AG20443 (cell line): ENCODE measurements at regions not wholly inside any gene's neighbourhood (a gene's known extent, or its start where the extent isn't known, plus 50 kb on each side); places are given as distances from the start of the nearest gene placed in this dataset.

Source experiments
- DNase-seq: peaks from one replicate; pipeline ENCODE4 v3.0.0; 2012; ENCODE audit warnings: low spot score, mixed read lengths

DNA sequence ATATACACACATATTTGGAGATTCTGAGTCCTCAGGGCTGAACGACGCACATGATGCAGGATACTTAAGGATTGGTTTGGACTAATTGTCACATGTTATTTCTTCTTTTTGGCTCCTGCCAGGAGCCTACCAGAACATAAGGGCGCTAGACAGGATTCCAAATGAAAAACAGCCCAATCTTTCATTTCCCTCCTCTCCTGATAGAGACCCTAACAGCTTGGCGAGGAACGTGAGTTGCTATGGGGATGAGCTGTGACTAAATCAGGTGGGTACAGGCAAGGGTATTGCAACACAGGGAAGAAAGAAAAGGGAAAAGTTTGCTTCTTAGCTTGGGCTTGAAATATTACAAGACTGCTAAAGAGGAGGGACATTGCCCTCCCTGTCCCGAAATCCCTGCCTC, 109.9 kb downstream of the AIPL1 start:
- no peak for DNase-seq

DNA sequence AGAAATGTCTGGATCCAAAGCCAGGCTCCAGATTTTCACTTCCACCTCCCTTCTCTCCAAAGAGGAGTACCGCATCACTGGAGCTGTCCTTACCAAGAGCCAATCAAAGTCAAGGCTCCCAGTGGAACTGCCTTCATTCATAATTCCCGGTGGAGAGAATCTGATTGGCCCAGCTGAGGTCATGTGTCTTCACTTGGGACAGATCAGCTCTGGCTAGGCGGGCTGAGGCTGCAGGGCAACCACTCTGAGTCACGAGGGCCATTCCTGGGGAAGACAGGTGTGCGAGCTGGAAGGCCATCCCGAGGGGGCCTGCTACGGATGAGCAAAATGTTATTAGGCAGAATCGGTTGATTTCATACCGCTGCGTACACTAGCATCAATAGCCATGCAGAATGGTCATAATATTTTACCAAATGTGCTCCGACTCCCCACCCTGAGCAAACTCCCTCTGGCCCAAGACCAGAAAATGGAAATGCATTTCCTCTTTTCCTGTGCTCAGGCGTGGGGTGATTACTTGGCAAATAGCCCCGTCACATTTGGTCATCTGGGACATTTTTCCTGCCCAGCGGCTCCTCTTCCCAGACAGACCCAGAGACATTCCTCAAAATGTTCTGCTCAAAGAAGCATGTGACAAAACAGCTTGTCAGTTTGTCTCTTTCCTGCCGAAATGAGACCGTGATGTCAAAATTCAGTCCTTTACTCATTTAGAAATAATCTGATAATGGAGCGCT, 111.1 kb downstream of the AIPL1 start:
- no peak for DNase-seq

DNA sequence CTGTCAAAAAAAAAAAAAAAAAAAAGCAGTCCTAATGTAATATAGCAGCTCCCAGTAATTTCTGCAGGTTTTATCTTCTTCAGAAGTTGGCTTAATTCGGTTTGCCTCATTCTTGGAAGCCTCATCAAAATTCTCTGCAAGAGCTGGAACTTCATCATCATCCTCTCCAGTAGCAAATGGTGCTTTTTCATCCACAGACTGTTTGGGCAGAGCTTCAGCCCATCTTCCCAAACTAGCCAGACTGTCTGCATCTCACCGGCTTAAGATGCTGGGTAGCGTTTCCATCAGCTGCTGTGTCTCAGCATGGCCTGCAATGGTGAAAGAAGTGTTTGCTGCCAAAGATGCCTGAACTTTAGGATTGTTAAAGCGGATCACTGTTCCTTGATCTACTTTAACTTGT, 112.6 kb downstream of the AIPL1 start:
- DNase-seq = no peak

DNA sequence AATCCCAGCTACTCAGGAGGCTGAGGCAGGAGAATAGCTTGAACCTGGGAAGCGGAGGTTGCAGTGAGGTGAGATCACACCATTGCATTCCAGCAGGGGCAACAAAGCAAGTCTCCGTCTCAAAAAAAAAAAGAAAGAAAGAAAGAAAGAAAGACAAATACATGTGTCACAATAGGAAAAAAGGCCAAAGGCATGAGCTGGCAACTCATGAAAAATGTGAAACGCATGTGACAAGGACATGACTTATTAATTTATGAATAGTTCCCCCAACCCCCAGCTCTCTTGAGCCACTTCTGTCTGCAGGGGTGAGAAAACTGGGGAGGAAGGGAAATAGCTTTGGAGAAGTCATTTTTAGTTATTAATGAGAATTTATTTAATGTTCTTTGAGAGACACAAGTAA, 120.6 kb downstream of the AIPL1 start:
- no peak for DNase-seq

DNA sequence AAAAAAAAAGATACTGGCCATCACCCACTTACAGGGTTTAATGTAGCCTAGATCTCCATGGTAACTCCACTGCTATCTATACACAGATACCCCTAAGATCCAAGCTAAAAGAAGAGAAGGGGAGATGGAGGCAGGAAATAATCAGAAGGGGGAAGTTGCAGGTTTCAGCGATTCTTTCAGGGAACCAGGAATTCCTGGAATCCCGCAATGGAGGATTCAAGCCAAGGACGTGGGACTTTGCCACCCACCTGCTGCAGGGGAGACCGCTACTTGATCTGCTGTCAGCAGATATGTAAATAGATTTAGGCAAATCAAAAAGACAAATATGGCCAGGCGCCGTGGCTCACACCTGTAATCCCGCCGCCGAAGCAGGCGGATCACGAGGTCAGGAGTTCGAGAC, 121.1 kb downstream of the AIPL1 start:
- no peak for DNase-seq

DNA sequence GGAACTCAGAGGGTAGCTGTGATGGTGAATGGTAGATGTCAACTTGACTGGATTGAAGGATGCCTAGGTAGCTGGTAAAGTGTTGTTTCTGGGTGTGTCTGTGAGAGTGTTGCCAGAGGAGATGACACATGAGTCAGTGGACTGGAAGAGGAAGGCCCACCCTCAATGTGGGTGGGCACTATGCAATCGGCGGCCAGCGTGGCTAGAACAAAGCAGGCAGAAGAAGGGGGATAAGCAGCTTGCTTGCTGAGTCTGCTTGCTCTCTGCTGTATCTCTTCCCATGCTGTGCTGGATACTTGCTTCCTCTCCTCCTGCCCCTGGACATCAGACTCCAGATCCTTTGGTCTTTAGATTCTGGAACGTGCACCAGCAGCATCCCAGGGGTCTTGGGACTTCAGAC, 128.1 kb downstream of the AIPL1 start:
- DNase-seq = no peak

DNA sequence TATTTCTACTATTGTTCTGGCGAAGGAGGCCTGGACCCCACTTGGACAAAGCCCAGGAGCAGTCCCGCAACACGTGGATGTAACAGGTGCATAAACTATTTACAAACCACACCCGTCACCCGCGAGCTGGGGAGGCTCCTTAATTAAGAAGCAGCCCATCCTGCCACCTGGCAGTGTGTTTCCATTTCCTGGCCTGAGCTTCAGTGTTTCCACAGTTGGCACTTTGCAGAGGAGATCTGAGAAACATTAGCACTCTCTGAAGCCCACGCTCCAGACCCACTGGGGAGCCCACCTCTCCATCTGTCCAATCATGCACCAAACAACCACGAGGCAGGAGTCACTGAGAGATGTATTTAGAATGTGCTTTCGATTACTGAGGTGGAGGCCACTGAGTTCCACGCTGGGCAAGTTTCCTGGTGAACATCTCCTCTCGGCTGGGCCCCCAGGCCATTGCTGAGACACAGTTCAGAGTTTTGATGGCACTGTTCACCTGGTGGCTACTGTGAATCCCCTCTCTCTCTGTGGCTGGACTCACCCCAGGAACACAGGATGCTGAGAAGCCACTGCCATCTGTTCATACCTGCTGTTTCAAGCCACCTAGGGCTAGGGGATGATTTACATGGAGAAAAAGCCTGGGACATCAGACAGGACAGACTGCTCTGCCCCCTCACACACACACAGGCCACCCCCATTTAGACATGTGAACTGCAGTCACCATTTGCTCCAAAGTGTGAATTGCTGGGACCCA, 129.1 kb downstream of the AIPL1 start:
- no peak for DNase-seq

DNA sequence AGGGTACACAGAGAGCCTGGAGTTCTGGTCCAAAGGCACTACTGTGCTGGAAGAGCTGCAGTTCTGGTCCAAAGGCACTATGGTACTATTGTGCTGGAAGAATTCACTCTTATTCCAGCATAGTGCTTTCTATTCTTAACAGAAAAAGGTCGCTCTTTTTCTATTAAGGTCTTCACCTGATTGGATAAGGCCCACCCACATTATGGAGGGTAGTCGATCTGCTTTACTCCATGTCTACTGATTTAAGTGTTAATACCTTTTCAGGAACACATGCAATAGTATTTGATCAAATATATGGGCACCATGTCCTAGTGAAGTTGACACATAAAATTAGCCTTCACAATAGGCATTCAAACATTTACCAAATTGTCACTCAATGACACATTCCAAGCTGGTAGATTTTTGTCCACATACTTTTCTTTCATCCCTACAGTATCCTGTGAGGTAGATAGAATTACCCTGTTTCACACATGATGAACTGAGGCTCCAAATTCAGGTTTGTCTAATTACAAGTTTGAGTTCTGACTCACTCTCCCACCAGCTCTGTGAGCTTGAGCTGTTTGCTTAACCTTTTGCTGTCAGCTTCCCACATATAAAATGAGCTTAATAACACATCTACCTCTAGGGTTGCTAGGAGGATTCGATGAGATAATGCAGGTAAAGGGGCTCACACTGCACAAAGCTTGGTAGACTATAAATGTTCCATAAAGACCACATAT, 129.9 kb downstream of the AIPL1 start:
- DNase-seq = no peak

DNA sequence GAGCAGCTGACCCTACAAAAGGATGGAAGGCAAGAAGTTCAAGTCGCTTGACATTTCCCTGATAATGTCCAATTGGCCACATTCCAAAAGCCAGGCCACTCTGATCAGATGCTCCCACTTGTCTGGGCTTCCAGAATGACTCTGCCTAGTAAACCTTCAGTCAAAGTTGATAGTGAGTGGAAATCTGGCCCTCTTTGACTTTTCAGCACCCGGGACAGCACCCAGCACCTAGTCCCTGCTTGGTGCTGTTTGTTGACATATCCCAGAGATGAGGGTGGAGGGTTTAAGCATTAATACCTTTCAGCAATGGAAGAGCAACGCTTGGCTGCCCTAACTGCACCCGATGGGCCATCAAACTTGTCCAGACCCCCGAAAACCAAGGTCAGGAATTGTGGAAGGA, 131.3 kb downstream of the AIPL1 start:
- DNase-seq = peak; percentile 27

DNA sequence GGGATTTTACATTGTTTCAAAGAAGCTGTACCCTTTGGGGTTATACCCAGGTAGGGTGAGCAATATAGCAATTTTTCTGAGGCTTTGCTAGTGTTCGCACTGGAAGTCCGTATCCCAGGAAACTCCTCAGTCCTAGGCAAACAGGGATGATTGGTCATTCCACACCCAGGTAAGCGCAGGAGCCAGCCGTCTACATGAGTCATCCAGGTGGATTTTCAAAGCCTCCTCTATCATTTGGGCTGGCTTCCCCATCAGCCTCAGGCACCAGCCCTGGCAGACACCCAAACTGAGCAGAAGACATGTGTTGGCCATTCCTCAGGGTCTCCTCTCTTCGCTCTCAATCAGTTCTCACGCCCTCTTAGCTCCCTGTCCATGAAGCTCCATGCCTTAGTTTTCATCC, 135.6 kb downstream of the AIPL1 start:
- no peak for DNase-seq

DNA sequence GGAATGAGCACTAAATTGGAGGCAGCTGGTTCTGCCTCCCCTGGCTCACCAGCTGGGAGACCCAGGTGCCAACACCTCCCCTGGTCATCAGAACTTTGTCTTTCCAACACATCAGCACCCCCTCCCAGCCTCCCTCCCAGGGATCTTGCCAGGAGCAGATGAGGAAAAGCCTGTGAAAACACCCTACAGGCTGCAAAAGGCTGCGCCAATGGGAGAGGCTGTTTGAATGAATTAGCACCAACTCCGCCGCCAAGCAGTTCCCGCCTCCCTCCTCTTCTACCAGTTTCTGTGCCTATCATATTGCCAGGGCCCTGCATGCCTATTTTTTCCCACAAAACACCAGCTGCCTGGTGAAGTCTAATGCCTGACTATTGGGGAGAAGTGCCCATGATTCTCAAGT, 137.0 kb downstream of the AIPL1 start:
- no peak for DNase-seq

DNA sequence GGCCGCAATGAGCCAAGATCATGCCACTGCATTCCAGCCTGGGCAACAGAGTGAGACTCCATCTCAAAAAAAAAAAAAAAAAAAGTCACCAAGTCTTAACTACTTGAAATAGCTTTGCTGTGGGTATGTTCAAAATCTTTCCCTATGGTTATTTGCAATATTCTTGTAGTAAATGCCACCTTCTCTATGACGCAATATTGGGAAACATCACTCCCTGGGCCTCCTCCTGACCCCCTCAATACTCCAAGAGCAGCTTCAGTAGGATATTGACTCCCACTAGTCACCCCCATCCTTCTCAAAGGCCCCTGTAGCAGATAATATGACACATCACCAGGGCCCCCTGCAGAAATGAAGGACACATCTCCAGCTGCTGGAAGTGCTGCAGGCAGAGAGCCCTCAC, 137.8 kb downstream of the AIPL1 start:
- no peak for DNase-seq

DNA sequence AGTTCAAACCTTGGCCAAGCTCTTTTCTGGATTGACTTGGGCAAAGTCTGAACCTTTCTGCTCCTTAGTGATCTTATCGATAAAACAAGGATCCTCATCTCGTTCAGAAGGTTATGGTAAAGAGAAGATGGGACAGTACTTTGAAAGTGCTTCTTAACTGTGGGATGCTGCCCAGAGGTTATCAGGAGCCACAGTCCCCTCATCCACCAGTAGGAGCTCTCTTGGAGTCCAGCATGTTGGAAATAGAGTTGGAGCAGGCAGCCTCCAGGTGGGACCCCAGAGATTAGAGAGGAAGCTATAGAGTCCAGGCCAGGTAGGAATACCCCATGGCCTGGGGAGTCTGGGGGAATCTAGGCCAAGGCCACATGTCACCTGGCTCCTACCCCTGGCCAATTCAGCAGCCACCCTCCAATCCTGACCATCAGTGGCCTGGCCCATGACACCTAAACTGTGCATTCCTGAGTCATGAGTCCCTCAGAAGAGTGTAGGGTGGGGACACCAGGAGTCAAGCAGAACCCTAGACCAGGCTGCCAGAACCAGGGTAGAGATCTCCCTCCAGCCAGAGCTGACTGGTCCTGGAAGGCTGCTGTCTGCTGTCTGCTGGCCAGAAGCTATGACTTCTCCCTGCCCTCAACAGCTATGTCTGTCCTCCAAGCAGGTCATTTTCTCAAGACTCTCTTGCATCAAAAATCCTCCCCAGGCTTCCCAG, 144.3 kb downstream of the AIPL1 start:
- DNase-seq = no peak

DNA sequence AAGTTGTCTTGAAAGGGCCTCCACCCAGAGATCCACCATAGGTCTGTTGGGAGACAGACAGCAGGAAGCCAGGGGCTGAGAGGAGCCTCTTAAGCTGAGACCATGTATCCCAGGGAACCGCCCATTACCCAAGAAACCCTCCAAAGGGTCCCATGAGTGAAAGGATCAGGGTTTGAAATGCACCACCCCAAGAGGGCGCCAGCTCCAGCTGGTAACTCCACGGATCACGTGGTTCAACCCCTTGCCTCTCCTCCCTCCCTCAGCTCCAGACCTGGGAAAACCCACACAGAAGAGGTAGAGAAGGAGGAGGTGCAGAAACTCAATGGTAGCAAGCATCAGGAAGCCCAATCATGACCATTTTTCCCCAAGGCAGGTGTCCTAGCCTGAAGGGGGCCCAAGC, 148.7 kb downstream of the AIPL1 start:
- no peak for DNase-seq

DNA sequence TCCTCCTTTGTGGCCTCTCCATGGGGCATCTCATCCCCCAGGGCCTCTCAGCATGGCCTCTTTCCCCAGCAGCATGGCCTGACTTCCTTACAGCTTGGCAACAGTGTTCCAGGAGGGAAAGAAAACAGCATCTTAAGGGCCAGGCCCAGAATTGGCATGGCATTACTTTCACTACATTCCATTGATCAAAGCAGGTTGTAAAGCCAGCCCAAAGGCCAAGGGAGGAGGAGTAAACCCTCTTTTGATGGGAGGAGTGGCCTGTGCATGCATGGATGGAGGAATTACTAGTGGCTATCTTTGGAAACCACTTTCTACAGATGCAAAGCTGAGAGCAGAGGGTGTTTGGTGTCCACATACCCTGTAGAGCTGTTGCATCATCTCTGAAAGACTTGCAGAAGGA, 149.4 kb downstream of the AIPL1 start:
- no peak for DNase-seq

DNA sequence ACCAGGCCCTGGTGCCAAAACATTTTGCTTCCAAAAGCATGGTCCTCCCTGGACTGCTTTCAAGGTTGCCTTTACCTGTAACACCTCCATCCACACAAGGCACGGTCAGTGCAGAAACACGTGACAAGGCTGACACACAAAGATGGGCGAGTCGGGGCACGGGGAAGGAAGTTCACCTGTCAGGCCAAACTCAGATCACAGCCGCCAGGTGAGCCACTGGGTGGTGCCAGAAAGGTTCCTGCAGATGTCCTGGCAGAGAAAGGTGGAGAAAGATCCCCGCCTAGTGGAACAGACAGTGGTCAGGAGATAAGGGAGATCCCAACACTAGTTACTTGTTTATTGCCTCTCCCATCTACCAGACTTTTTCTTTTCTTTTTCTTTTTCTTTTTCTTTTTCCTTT, 155.3 kb downstream of the AIPL1 start:
- DNase-seq = no peak

DNA sequence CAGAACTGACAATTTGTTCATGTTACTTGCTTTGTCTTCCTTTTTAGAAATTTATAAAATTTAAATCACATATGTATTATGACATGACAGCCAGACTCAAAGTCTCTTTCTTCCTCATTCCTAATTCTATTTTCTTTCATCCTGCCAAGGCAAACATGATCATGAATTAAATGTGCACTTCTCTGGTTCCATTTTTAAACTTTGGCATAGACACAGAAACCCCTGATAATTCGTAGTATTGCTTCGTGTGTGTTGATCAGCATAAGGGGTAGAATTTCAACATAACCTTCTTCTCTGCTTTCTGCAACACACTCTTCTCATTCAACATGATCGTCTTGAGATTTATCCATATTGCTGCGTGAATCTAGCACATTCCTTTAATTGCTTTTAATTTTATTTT, 156.5 kb downstream of the AIPL1 start:
- DNase-seq = no peak

DNA sequence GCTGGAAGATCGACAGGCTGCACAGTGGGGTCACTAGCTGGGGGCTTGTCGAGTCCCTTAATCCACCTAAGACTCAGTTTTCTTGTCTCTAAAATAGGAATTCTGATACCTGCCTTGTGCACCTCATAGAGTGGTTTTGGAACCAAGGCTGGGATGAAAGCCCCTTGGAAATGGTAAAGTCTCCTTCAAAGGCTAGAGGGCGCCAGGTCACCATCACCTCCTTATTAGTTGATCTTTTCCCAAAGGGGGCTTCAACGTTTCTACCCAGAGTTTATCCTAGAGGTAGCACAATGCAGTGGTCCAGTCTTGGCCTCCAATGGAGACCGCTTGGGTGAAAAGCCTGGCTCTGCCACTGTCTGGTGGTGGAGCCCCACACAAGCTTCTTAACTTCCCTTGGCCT, 158.2 kb downstream of the AIPL1 start:
- no peak for DNase-seq

DNA sequence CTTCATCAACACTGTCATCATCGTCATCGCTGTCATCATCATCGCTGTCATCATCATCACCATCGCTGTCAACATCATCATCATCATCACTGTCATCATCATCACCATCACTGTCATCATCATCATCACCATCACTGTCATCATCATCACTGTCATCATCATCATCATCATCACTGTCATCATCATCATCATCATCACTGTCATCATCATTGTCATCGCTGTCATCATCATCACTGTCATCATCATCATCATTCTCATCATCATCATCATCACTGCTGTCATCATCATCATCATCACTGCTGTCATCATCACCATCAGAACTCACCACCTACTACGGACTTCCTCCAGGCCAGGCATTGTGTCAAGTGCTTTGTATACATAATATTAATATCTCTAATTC, 160.6 kb downstream of the AIPL1 start:
- DNase-seq = no peak

DNA sequence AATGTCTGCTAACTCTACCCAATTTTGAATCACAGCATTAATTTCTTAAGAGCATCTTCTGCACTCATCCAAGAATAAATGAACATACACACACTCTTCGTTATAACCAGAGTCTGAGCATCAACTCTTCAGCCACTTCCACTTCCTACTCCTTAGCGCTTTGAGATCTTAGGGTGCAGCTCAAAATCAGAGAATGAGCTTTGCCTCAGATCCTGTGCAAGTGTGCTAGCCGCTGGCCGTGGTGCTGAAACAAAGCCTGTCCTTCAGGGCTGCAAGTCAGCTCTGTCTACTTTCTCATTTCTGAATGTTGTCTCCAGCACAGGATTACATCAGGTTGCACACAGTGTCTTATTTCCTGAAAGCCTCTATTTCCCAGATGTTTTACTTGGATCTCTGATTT, 165.4 kb downstream of the AIPL1 start:
- DNase-seq = peak; percentile 40

DNA sequence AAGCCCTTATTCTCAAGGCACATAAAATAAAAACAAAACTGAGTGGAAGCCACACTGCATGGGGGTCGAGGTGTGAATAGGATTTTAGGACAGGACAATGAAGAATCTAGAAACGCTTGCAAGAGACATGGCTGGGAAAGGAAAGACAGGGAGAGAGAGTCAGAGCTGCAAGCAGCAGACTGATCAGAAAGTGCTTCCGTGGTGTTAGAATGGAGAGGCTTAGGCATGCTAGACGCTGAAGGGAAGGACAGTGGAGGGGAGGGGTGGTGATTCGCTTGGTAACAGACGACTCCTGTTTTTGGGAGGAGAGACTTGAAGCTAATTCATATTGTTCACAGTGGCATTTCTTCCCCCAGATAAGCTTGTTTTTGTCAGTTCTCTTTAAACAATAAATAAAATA, 173.5 kb downstream of the AIPL1 start:
- no peak for DNase-seq

DNA sequence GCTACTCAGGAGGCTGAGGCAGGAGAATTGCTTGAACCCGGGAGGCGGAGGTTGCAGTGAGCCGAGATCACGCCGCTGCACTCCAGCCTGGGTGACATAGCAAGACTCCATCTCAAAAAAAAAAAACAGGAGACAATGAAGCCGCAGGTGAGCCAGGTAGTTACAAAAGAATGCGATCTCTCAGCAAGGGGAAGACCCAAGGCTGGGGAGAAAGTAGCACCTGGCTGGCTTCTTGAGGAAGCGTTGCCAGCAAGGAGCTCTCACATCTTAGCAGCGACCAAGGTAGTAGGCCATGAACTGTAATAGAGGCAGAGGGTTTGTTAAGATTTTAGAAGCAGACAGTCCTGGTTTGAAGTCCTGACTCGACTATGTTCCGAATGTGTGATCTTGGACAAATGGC, 175.0 kb downstream of the AIPL1 start:
- no peak for DNase-seq

DNA sequence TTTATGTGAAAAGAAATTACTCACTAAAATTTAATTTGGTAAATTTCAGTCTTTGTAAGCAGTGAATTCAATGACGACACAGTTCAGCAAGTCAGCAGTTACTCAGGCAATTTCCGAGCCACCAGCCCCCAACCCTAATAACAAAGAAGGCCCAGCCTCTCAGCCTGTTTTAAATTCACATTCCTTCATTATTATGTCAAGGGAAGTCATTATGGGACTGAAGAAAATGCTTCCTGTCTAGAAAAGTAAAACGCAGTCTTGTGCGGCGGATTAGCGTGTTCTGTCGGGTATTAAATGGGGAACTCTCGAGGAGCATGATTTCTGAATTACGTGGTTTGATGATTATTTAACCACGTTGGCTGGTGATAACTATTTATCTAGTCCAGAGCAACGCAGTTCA, 177.6 kb downstream of the AIPL1 start:
- no peak for DNase-seq
